ENCODE measurements at regions not wholly inside any gene's neighbourhood (a gene's known extent, or its start where the extent isn't known, plus 50 kb on each side); places are given as distances from the start of the nearest gene placed in this dataset.

DNA sequence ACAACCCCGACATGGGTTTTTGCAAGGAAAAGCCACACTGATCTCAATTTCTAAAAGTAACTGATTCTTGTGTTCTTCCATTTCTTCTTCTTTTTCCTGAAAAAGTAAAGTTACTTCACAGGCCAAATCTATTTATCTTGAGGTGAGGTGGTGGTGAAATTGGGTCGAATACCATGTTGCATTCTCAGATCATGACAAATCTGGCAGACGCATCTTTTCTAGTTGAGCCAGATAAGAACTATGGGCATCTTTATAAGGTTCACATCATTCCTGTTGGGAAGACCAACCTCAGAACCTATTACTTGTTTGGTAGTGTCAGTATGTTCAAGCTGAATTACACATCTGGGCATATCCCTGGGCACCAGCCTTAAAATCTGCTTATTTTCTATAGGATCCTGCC, 78.6 kb upstream of the USP25 start:
- TF ChIP-seq SIN3A (IDR thresholded peaks at IDR 0.05; ENCODE audit: borderline replicate concordance, low read depth, low read length) (no peak), GABPA (IDR thresholded peaks at IDR 0.05; ENCODE audit: low read depth, low read length) (no peak), GABPA (CRISPR knock-in tag; IDR thresholded peaks at IDR 0.05; ENCODE audit: low read depth) (no peak), NCOA2 (CRISPR knock-in tag; IDR thresholded peaks at IDR 0.05) (no peak), POLR2A (IDR thresholded peaks at IDR 0.05; ENCODE audit: insufficient read depth in 1 of 2, low read depth in 2 of 2, low read length in 2 of 2) (no peak), RBM39 (IDR thresholded peaks at IDR 0.05; ENCODE audit: low read depth, low read length, poor library complexity, severe bottlenecking) (no peak), ZFX (CRISPR knock-in tag; IDR thresholded peaks at IDR 0.05; ENCODE audit: low read depth) (no peak), JUN (CRISPR knock-in tag; IDR thresholded peaks at IDR 0.05) (no peak), ZNF331 (CRISPR knock-in tag; IDR thresholded peaks at IDR 0.05) (no peak)
- TF ChIP-seq, protein P1, sequence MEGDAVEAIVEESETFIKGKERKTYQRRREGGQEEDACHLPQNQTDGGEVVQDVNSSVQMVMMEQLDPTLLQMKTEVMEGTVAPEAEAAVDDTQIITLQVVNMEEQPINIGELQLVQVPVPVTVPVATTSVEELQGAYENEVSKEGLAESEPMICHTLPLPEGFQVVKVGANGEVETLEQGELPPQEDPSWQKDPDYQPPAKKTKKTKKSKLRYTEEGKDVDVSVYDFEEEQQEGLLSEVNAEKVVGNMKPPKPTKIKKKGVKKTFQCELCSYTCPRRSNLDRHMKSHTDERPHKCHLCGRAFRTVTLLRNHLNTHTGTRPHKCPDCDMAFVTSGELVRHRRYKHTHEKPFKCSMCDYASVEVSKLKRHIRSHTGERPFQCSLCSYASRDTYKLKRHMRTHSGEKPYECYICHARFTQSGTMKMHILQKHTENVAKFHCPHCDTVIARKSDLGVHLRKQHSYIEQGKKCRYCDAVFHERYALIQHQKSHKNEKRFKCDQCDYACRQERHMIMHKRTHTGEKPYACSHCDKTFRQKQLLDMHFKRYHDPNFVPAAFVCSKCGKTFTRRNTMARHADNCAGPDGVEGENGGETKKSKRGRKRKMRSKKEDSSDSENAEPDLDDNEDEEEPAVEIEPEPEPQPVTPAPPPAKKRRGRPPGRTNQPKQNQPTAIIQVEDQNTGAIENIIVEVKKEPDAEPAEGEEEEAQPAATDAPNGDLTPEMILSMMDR (CRISPR knock-in tag; IDR thresholded peaks at IDR 0.05) = no peak
